ENCODE measurements at regions not wholly inside any gene's neighbourhood (a gene's known extent, or its start where the extent isn't known, plus 50 kb on each side); places are given as distances from the start of the nearest gene placed in this dataset.
A peak's percentile ranks its signal among the peaks of the same experiment; 100 is the strongest.

DNA sequence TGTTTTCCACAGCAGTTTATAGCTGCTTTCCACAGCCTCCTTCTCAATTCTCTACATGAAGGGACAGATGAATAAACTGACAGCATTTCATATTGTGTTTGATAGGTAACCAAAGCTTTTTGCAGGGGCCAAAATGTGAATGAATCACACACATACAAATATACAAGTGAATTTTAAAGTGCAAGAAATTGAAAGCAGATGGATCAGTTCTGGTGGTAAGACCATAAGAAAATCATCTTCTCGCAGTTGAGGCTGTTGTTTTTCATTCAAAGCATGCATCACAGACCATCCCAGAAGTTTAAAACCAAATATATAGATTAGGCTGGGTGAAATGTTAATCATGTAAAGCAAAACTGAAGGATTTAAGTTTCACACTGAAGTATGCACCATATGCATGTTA, 1569.4 kb downstream of the PCDH9 start:
- DNase-seq, result no peak

DNA sequence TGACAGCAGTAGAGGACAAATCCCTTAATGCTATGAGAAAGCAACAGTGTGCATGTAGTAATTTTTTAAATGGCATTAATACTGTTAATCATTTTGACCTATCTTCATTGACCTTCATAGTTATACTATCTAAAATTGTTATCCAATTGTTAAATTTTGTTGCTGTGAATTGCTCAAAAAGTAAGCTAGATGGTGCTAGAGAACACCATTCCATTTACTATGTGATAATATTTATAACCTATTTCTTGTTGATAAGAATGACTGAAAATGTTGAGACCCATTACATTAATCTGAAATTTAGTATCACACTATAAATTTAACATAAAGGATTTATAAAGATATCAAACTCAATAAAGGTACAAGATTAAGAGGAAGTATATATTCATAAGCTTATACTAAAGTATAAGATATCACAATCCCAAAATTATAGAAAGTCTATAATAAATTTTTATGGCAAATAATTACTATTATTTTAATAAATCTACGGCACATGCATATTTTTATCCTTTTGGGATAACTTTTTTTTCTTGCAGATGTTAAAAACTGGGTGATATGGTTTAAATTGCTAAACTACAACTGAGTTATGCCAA, 1573.3 kb downstream of the PCDH9 start:
- no peak for DNase-seq

DNA sequence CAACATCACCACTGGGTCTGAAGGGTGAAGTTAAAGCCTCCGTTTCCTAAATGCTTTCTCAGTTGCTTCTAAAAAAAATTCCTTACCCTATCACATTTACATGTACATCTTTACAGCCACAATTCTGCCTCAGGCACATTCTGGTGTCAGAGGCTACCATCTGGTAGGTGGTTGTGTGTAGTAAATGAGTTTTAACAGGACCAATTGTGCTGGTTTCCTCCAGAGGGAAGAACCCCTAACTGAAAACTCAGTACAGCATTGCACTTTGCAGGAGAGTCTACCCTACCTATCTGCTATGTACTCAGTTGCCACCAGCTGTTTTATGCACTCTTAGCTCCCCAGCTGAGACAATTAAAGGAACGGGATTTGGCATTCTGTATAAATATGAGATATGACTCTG, 1576.5 kb downstream of the PCDH9 start:
- no peak for DNase-seq

DNA sequence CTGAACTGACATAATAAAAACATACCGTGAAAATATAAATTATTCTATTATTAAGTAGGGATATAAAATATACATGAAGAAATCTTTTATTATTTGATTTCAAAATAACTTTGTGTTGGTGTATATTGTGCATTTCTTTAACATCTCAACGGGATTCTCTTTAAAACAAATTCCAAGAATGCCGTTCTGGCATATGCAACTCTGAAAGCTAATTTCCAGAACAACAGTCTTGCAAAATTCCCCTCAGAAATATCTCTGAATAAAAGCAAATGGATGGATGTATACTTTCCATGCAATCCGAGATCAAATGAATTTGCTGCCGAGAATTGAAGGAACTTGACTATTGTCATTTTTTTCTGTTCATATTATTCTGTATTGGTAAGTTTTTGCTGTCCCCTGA, 1579.8 kb downstream of the PCDH9 start:
- no peak for DNase-seq

DNA sequence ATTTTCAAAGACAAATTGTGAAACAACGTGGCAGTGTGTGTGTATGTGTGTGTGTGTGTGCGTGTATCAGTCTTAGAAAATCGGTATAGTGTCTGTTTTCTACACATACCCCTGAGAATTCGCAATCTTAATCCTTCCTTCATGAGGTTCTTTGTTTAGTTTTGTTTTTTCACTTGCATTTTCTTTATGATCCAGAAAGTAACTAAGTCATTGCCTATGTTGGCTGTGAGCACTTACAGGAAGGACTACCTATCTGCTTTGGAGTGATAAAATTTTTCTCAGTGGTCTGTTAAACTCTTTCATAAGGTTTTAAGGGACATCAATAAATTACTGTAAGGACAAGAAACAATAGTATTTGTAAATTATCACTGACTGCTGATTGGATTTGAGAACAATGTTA, 1587.1 kb downstream of the PCDH9 start:
- DNase-seq, result no peak

DNA sequence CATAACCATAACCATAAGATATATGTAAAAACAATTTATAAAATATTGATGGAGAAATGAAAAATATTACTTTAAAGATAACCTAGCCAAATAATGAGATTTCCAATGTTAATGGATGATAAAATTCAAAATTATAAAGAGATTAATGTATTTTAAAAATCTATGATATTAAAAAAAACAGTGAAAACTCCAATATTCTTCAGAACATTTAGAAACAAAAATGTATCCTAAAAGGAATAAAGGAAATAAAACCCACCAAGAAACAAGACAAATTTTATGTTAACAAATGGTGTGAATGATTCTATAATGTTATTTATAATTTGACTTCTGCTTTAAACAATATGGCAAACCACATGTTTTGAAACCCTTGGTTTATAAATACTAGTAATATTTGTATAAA, 1587.8 kb downstream of the PCDH9 start:
- DNase-seq, result no peak

DNA sequence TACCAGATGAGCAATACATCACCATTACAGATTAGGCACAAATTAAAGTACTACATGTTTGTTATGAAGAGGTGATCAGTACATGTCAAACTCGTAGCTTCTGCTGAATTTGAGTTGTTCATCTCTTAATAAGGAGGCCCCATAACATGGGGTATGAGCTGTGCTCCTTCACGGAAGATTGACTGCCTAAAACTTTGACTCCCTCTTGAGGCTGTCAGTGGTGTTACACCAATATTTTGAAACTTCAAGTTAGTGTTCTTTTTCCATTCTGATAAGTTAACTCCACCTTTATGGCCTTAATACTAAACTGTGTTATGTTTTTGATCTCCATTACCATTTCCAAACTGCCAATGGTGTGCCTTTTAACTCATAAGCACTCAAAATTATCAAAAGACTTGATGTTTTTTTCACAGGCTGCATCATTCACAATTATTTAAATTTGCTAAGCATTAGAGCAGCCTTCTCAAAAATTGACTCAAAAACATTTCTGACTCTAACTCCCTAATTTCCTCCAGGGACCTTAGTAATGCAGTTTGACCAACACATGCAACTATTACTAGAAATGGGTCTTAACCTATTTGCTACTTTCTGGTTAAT, 1591.5 kb downstream of the PCDH9 start:
- DNase-seq, result peak; percentile 15 to 36

DNA sequence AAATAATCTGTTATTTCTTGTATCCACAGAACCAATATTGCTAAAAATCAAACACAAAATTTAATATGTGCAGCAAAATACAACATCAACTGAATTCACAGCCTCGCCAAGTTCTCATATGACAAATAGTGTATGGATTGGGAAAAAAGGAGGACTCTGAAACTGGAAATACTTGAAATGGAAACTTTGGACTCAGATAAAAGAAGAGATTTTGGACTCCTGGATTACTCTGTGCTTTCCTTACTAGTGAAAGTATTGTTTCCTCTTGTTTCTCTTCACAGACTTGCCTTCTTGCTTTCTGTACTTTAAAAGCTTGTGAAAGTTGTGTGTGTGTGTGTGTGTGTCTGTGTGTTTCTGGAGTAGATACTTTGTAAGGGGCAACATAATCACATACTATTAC, 1596.3 kb downstream of the PCDH9 start:
- DNase-seq, result no peak

DNA sequence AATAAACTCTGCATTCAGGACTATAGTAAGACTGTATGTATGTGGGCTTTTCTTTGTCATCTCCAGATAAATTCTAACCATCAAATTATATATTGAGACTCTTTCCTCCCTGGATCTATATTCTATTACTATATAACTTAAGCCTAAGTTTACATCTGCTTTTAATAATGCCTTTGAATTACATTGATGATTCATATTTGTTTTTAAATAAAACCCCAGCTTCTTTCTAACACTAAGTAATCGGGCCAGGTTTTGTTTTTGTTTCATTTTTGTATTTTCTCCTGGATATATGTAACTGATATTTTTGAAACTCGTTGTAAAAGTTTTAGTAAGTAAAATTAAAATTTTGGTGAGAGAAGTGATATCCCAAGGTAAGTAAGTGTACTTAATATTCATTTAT, 1599.1 kb downstream of the PCDH9 start:
- DNase-seq, result no peak

DNA sequence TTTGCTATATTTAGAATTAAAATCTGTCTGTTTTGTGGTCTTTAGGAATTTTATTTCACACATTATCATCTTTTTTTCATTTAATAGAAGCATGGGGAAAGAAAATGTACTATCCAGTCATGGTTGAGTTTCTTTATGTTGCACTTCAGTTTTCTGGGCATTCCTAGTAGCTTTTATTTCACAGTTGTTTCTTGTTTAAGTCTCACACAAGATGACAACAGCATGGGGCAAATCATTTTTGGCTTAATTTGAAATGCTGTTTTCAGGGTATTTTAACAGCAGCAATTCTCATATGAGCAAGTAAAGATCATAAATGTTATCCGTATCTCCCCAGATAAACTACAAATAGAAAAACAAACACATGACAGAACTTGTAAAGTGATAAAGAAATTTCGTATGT, 1600.2 kb downstream of the PCDH9 start:
- DNase-seq, result no peak

DNA sequence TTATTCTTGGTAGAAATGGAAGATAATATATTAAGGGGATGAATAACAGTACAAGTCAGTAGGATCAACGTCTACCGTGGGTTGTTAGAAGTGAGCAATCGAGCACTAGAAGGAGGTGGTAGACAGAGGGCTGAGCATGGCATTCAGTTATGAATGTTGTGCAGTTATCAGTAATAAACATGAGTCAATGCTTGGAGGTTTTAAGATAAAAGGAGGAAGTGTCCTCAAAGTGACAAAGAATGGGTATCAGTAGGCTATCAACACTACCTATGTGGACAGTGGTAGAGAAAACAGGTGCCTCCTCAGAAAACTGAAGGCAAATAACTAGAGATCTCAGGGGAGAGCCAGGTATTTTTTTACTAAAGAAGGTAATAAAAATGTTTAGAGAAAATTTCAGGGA, 1607.0 kb downstream of the PCDH9 start:
- no peak for DNase-seq

DNA sequence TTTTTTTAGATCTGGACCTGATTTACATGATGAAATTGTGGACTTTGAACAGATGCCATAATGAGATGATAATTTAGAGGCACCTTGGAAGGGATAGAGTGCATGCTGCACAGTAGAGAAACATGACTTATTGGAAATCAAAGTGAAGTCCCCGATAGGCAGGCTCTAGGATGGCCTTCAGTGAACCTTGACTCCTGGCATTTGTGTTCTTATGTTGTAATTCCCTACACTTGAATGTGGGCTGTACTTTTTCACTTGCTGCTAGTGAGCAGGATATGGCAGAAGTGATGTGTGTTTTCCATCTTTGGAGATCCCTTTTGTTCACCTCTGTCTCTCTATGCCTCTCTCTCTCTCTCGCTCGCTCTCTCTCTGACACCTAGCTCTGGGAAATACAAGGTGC, 1614.6 kb downstream of the PCDH9 start:
- no peak for DNase-seq

DNA sequence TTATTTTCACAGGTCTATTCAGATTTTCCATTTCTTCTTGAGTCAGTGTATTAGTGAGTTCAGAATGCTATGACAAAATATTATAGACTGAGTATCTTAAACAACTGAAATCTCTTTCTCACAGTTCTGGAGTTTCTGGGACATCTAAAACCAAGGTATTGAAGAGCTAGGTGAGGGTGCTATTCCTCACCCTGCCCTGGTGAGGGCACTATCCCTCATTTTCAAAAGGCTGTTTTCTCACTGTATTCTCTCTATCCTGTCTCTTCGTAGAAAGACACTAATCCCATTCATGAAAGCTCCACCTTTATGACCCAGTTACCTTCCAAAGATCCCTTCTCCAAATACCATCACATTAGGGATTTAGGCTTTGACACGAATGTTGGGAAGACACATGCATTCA, 1617.1 kb downstream of the PCDH9 start:
- no peak for DNase-seq

DNA sequence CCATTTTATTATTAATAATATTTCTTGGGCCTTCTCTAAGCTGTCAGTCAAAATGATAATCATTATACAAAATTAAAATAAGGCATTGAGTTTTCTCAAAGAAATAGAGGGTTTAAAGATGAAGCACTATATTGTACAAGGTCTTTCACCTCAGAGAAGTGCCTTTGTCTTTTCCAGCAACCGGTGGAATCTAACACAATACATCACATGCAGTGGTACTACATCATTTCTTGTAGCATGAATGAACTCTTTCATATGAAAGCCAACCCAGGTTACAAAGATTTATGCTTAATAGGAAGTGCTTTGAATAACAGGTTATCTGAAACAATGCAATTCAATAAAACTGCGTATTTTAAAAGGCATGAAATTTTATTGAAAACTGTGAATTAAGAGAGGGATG, 1620.8 kb downstream of the PCDH9 start:
- no peak for DNase-seq

DNA sequence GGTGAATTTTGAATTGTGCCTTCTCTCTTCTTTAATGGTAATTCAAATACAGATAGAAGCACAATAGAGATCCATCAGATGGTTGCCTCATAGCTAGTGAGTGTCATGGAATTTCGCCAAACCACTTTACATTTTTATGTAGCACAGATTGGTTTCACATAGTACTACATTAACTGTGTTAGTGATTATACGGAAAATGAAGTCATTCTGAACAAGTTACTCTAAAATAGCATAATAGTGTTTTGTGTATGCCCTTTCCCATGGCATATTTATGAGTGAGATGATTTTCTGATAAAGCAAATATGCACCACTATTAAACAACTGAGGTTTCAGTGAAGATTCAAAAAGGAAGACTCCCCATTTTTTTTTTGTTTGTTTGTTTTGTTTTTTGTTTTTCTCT, 1623.5 kb downstream of the PCDH9 start:
- DNase-seq, result no peak

DNA sequence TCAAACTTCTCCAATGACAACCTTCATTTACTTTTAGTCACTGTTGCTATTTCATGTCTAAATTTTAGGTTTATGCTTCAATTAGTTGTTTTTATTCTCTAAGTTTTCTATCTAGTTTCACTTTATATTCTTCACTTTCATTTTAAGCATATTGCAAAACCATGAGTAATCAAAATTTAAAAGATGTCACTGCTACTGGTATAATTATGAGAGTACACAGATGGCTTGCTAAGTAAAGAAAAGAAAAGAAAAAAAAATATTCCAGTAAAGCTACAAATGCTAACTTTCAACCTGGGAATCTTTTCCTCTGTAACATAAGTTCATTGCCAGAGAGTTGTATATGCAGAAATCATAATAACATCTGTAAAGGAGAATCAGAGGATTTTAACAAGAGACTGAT, 1624.7 kb downstream of the PCDH9 start:
- DNase-seq, result no peak

DNA sequence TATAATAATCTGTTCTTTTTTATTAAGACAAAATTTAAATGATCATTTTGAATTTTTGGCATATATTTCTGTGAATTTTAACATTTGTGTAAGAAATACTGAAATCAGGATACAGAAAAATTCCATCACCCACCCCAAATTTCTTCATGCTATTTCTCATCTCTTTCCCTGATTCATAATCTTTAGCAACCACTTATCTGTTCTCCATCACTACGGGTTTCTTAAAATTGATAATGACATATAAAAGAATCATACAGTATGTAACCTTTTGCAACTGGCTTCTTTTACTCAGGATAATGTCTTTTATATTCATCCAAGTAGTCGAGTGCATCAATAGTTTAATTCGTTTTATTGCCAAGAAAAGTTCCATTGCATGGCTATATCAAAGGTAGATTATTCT, 1627.0 kb downstream of the PCDH9 start:
- DNase-seq, result no peak

DNA sequence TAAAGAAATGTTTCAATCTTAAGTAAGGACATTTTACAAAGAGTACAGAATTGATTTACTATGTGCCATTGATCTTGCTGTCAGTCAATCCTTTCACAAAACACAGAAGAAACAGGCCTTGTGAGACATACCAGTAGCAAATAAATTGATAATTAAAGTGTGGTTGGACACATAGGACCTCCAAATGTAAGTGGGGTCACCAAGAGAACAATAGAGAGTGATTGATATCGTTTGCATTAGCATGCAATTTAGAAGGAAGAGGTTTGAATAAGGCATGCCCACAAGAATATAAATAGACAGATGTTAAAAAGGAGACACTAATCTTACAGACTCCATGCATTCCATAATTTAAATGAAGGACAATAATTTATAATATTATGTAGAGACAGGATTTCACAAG, 1628.3 kb downstream of the PCDH9 start:
- DNase-seq, result no peak

DNA sequence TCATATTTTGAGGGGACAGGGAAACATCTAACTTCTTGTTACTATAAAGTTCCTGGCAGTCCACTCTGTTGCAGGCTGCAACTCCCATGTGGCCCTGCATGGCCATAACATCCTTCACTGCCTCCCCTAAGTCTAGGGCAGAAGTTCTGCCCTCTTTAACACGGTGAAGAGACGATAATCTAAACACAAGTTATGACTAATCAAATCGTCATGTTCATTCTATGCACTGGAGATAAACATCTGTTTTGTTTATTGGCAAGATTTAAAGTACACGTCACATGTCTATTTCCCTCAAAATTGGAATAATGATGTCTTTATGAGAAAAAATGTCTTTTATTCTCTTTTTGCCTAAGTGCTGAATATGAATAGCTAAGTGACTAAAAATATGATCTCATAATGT, 1629.4 kb downstream of the PCDH9 start:
- DNase-seq, result no peak

DNA sequence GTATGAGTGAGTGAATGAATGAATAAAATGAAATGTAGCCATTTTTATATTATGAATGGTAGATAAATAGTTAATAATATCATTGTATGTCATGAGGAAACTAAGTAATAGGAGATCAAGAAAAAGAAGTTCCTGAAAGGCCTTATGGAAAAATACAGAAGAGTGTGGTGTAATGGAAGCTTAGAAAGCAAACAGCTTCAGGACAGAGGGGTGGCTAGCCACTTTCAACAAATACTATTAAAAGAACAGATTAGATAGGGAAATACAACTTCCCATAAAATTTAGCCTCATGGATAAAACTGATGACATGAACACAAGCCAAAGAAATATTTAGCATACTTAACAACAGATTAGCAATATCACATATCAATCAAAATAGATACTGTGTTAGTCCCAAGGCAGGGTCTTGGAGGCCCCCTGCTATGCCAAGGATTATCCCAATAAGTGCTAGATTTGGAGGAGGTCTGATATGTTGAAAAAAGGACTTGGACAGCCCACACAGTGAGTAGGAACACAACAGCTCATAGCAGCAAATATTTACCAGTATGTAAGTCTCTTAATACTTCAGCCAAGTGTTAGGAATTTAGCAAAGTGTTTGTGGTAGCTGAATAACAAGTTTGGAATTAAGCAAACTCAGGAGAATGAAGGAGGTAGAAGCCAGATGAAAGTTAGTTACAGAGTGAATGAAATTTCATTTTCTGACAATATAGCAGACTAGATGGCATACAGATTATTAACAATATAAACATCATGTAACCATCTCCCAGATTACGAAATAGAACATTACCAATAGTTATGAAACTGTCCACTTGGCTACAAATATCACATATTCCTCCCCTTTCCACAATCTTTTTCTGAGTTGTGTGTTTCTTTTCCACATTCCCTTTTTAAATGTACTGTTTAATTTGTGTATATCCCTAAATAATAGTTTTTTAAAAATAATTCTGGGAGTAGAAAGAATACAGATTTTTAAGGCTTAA, 1632.0 kb downstream of the PCDH9 start:
- DNase-seq, result no peak

DNA sequence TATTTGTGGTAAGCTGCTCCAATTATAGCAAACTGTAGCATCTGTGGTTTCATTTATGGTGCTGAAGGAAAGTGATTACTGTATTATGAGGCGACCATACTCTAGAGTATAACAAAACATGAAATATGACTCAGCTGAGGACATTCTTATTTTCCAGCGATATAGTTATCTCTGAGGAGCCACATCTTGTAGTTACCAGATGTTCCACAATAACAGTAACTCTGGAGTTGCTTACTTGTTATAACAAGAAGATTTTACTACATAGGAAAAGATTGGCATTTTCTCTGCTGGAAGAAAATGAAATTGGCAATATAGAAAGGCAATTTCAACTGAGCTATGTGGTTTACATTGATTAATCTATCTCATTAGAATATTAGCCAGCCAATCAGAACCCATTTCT, 1634.2 kb downstream of the PCDH9 start:
- DNase-seq, result no peak

DNA sequence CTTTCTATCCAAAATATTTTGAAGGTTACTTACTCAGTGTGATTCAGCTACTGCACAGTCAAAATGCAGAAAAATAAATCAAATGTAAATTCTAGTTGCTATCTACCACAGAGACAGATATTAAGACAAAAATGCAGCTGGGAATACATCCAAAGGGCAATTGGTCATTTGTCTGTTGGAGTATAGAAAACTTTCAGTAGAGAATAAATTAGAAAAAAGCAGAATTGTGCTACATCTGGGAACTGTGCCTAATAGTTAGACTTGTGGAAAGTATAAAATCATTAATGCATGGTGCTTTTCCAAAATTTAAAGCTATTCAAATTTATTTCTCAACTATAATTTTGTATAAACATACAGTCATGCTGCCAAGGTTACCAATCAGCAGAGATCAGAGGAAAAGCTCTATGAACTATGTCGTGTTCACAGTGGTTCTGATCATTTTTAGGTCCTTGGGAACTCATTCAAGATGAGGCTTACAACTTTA, 1635.8 kb downstream of the PCDH9 start:
- DNase-seq, result no peak

DNA sequence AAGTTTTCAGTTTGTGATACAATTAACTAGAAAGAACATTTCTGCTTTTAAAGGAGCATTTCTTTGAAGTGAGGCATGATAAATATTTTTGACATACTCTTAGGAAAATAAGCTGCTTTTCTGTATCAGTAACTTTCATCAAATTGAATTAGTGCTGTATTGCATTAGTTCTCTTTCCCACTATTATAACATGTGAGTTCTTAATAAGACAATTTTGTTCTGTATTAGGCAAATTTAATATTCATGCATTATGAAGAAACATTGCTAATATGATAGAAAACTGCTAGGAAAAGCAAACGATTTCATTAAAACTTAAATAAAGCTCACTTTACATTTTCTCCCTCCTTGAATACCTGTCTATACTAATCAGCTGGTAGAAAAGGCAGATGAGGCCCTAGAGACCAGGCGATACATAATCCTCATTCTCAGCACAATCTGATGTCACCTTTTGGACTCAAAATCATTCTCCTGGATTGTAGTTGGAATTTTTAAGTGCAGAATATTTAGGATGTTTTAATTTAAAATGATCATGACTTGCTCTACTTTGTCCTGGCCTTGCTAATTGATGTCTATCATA, 1636.8 kb downstream of the PCDH9 start:
- DNase-seq, result no peak

DNA sequence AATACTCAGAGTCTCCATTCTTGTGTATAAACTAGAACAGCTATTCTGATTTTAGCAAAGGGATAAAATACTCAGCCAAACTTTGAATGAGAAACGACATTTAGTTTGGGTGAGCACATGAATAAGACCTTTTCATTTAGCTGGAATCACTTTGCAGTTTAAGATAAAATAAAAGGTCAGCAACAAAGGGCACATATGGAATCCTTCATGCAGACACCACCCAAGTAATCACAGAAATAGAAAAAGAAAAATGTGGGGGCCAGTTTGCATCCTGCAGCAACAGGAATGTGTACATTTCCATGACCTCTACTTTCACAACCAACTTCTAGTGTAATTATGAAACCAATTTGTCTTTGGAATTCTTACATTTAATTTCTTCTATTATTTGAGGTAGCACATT, 1637.4 kb downstream of the PCDH9 start:
- no peak for DNase-seq
